GM19023 (cell line): ENCODE measurements at regions not wholly inside any gene's neighbourhood (a gene's known extent, or its start where the extent isn't known, plus 50 kb on each side); places are given as distances from the start of the nearest gene placed in this dataset.

ENCODE experiments used
- ATAC-seq: cut with Tn5 transposase; IDR thresholded peaks from one replicate; pipeline ENCODE4 v1.9.1; 2021; ENCODE audit warnings: mild to moderate bottlenecking, moderate library complexity; ENCODE audit not compliant: unreplicated experiment

GRCh38 chr5:133905424-133905823 lies 63.0 kb downstream of the C5orf15 start:
- no peak for ATAC-seq

GRCh38 chr5:133904641-133905040 lies 63.8 kb downstream of the C5orf15 start:
- ATAC-seq, result no peak

GRCh38 chr5:133902511-133903118 lies 65.8 kb downstream of the C5orf15 start:
- ATAC-seq, result no peak

- ATAC-seq, result no peak
These were observed 67.7 kb downstream of the C5orf15 start for GRCh38 chr5:133900534-133901270.

- no peak for ATAC-seq
These were observed 68.9 kb downstream of the C5orf15 start for GRCh38 chr5:133899506-133899905.

GRCh38 chr5:133898440-133898839 lies 70.0 kb downstream of the C5orf15 start:
- no peak for ATAC-seq

- no peak for ATAC-seq
These were observed 71.0 kb downstream of the C5orf15 start for GRCh38 chr5:133897431-133897830.

- ATAC-seq, result no peak
These were observed 71.6 kb downstream of the C5orf15 start for GRCh38 chr5:133896873-133897272.

- ATAC-seq, result no peak
These were observed 72.2 kb downstream of the C5orf15 start for GRCh38 chr5:133895979-133896845.

GRCh38 chr5:133894143-133894542 lies 74.3 kb downstream of the C5orf15 start:
- ATAC-seq, result no peak

GRCh38 chr5:133892774-133893173 lies 75.7 kb downstream of the C5orf15 start:
- no peak for ATAC-seq

GRCh38 chr5:133892306-133892705 lies 76.1 kb downstream of the C5orf15 start:
- no peak for ATAC-seq

GRCh38 chr5:133891390-133891789 lies 77.0 kb downstream of the C5orf15 start:
- ATAC-seq, result no peak

- ATAC-seq, result no peak
These were observed 77.6 kb downstream of the C5orf15 start for GRCh38 chr5:133890776-133891280.

GRCh38 chr5:133890314-133890713 lies 78.1 kb downstream of the C5orf15 start:
- ATAC-seq, result no peak

GRCh38 chr5:133889271-133889905 lies 79.0 kb downstream of the C5orf15 start:
- no peak for ATAC-seq

- ATAC-seq, result no peak
These were observed 79.8 kb downstream of the C5orf15 start for GRCh38 chr5:133888625-133888991.

- no peak for ATAC-seq
These were observed 82.9 kb downstream of the C5orf15 start for GRCh38 chr5:133885566-133885965.

GRCh38 chr5:133884569-133885311 lies 83.7 kb downstream of the C5orf15 start:
- ATAC-seq, result no peak

- ATAC-seq, result no peak
These were observed 84.5 kb downstream of the C5orf15 start for GRCh38 chr5:133883916-133884315.
